Common myeloid progenitor, CD34-positive (primary cell): ENCODE measurements at regions not wholly inside any gene's neighbourhood (a gene's known extent, or its start where the extent isn't known, plus 50 kb on each side); places are given as distances from the start of the nearest gene placed in this dataset.

Source experiments
- CTCF ChIA-PET: fragments of 350-600 bp; sonication (Branson Sonifier 250); formaldehyde crosslinking; loops from one replicate; lab custom pipeline; 2021; ENCODE audit warnings: antibody characterized with exemption; lab: Charles Lee
- POLR2A ChIA-PET: fragments of 350-600 bp; sonication (Branson Sonifier 250); formaldehyde crosslinking; loops from one replicate; lab custom pipeline; 2021; ENCODE audit warnings: antibody characterized with exemption; lab: Charles Lee
- DNase-seq, 3 donors: peaks; one replicate each; pipeline versions ENCODE4 v3.0.0 to v3.0.0-alpha.2; 2013
- H3K27ac ChIP-seq, 2 experiments: 1 replicate in 1 of 2; 2 replicates in 1 of 2; pipeline ENCODE4 v1.7.0; 2013; ENCODE audit warnings: inconsistent platforms in 2 of 2, low read length in 2 of 2, mild to moderate bottlenecking in 2 of 2, low read depth in 1 of 2, moderate library complexity in 1 of 2; ENCODE audit not compliant: severe bottlenecking in 2 of 2, insufficient read depth in 1 of 2, poor library complexity in 1 of 2
- H3K27me3 ChIP-seq, 5 experiments: replicated peaks in 2 of 5; 1 replicate in 3 of 5; 2 replicates in 2 of 5; pipeline versions ENCODE4 v1.6.1 to v1.7.0; 2013; ENCODE audit warnings: low read length in 4 of 5, mild to moderate bottlenecking in 2 of 5, moderate library complexity in 2 of 5, inconsistent platforms in 1 of 5; ENCODE audit not compliant: insufficient read depth in 5 of 5, control insufficient read depth in 4 of 5
- H3K36me3 ChIP-seq, 4 experiments: 1 replicate in 2 of 4; 2 replicates in 2 of 4; pipeline versions ENCODE4 v1.6.1 to v1.7.0; 2013; ENCODE audit warnings: low read length in 3 of 4, control low read depth in 1 of 4, mild to moderate bottlenecking in 1 of 4; ENCODE audit not compliant: control insufficient read depth in 4 of 4, insufficient read depth in 4 of 4
- H3K4me1 ChIP-seq, 4 experiments: 1 replicate in 3 of 4; 2 replicates in 1 of 4; pipeline versions ENCODE4 v1.6.1 to v1.7.1; 2013; ENCODE audit warnings: low read length in 3 of 4, mild to moderate bottlenecking in 3 of 4, control low read depth in 1 of 4, inconsistent platforms in 1 of 4, moderate library complexity in 1 of 4; ENCODE audit not compliant: control insufficient read depth in 4 of 4, insufficient read depth in 4 of 4; ENCODE audit errors: control extremely low read depth in 1 of 4
- H3K4me3 ChIP-seq, 7 experiments: 1 replicate in 4 of 7; 2 replicates in 3 of 7; pipeline versions ENCODE4 v1.5.1 to v1.7.0; 2013; ENCODE audit warnings: mild to moderate bottlenecking in 7 of 7, low read length in 6 of 7, moderate library complexity in 6 of 7, inconsistent platforms in 2 of 7, low read depth in 2 of 7, control low read depth in 1 of 7; ENCODE audit not compliant: insufficient read depth in 4 of 7, control insufficient read depth in 1 of 7; ENCODE audit errors: extremely low read depth in 1 of 7
- H3K9me3 ChIP-seq, 5 experiments: 1 replicate in 4 of 5; 2 replicates in 1 of 5; pipeline versions ENCODE4 v1.6.1 to v1.7.1; 2013; ENCODE audit warnings: low read length in 4 of 5, mild to moderate bottlenecking in 2 of 5, inconsistent platforms in 1 of 5, low read depth in 1 of 5, moderate library complexity in 1 of 5; ENCODE audit not compliant: control insufficient read depth in 4 of 5, insufficient read depth in 2 of 5; ENCODE audit errors: control extremely low read depth in 1 of 5
- WGBS: methylation state at CpG from one replicate; pipeline ENCODE4 v1.1.5; 2013; ENCODE audit not compliant: insufficient coverage; 5-methylcytosine and 5-hydroxymethylcytosine counted together

DNA sequence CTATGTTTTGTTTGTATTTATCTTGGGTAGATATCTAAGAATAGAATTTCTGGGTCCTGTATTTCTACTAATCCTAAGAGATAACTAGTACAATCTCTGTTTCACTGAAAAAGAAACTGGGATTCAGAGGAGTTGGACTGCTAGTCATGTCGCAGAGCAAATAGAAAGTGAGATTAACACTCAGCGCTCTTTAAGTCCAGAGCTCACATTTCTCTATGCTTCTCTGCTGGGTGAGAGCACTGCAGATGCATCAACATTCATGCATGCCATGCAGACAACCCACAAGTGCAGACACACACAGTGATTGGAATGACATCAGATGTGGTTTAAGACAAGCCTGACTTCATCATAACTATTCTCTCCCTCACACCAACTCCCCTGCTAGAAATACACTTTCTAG is 563.8 kb downstream of the TDRD15 start:
- Histone ChIP-seq H3K4me1 (no peaks in the 10 kb centered on the region), H3K4me3 (no peak overlapping the region), H3K27me3 (no peaks in the 10 kb centered on the region), H3K27ac (no peak overlapping the region), H3K9me3 (no peaks in the 10 kb centered on the region), H3K36me3 (no peaks in the 10 kb centered on the region)
- POLR2A ChIA-PET, result no interaction called here
- no peak for DNase-seq
- CTCF ChIA-PET, result no interaction called here
- whole genome bisulfite sequencing, result 100% methylated on average over 2 of the region's 2 CpGs

DNA sequence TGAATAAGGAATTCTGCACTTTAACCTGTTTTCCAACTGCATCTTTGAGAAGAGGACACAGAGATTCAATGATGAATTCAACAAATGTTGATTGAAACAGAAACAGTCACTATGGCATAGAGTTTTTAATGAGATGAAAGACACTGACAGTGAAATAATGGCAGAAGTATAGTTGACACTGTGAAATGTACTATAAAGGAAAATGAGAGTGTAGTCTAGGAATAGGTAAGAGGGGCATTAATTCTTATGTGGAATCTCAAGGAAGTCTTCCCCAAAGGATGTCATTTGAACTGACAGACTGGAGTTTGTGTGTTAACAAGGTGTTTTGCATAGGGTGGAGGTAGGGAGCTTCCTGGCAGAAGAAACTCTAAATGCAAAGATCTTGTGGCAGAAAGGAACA is 566.2 kb downstream of the TDRD15 start:
- ChIA-PET CTCF (no interaction called here), POLR2A (no interaction called here)

DNA sequence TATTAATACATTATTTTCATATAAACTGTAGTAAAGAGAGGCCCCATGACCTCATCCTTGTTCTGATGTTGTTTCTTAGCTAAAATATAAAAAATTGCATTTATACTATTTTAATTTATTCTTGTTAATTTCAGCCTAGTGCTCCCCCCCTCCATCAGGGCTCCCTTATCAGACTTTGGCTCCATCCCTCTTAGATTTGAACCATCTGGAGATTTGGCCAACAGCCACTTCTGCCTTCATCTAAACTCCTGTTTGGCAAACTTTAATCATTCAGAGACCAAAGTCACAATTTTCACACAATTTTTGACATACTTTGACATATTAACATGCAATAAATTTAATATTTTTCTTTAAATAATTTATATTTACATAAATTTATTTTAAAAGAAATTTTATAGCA is 569.3 kb downstream of the TDRD15 start:
- DNase-seq, result no peak
- ChIA-PET POLR2A (no interaction called here), CTCF (no interaction called here)
- Histone ChIP-seq H3K36me3 (no peaks in the 10 kb centered on the region), H3K27ac (no peak overlapping the region), H3K9me3 (no peaks in the 10 kb centered on the region), H3K27me3 (no peaks in the 10 kb centered on the region), H3K4me1 (no peaks in the 10 kb centered on the region), H3K4me3 (no peak overlapping the region)

More for the DNA sequence above, 566.2 kb downstream of the TDRD15 start:
- H3K4me1 ChIP-seq, result no peaks in the 10 kb centered on the region
- DNase-seq, result no peak
- H3K36me3 ChIP-seq, result no peaks in the 10 kb centered on the region
- no peak overlapping the region for H3K4me3 ChIP-seq
- H3K27me3 ChIP-seq, result no peaks in the 10 kb centered on the region
- no peak overlapping the region for H3K27ac ChIP-seq
- H3K9me3 ChIP-seq, result no peaks in the 10 kb centered on the region

DNA sequence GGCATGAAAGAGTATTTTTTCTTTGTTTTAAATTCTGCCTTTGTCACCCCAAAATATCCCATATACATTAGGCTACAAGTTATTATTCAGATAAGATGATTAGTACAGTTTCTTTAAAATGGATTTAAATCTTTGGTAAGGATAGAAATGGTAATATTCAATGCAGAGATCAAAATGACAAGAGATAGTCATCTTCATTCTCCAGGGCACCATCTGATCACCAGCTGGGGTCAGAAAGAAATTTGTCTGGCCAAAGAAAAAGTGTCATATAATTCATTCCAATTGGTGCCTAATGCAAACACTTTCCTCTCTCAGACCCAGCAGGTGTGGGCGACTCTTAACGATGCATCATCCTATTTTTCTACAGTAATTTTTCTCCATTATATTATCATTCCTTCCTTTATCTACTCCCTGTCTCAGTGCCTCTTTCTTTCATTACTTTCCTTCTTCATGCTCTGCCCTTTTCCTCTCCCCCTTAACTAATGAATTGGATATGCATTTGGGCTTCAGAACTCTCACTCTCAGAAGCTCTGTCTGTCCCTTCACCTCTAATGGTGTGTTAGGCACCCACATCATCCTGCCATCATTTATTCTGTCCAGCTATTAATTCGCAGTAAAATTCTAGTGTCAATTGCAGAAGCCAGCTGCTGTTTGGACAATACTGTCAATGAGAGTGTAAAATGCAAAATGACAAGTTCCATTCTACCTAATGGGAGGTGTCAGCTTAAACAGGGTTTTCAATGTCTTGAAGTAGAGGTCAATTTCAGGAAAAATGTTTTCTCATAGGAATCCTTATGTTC is 570.5 kb downstream of the TDRD15 start:
- 97% methylated on average over 3 of the region's 3 CpGs for WGBS
- Histone ChIP-seq H3K4me3 (no peak overlapping the region), H3K4me1 (no peaks in the 10 kb centered on the region), H3K36me3 (no peaks in the 10 kb centered on the region), H3K9me3 (no peaks in the 10 kb centered on the region), H3K27ac (no peak overlapping the region), H3K27me3 (no peaks in the 10 kb centered on the region)
- ChIA-PET POLR2A (no interaction called here), CTCF (no interaction called here)
- DNase-seq, result no peak

DNA sequence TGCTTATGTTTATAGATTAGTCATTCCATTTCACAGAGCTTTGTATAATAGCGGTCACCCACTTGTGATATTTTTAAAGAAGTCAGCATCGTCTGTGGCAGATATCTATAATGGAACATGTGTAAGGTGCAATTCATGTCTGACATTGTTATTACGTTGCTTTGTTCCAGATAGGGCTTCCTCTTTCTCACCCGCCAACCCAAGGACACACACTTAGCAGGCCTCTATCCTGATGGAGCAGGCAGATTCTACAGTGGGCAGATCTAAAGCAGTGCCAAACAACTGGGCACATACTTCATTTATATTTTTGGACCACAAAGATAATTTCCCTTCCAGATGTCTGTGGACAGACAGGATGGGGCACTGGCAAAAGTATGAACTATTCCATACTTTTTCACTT is 573.1 kb downstream of the TDRD15 start:
- no peak overlapping the region for H3K27ac ChIP-seq
- no peak overlapping the region for H3K4me3 ChIP-seq
- no peaks in the 10 kb centered on the region for H3K9me3 ChIP-seq
- ChIA-PET POLR2A (no interaction called here), CTCF (no interaction called here)
- 77% methylated on average over 4 of the region's 4 CpGs for WGBS
- H3K4me1 ChIP-seq, result no peaks in the 10 kb centered on the region
- no peaks in the 10 kb centered on the region for H3K27me3 ChIP-seq
- no peaks in the 10 kb centered on the region for H3K36me3 ChIP-seq
- DNase-seq, result no peak

DNA sequence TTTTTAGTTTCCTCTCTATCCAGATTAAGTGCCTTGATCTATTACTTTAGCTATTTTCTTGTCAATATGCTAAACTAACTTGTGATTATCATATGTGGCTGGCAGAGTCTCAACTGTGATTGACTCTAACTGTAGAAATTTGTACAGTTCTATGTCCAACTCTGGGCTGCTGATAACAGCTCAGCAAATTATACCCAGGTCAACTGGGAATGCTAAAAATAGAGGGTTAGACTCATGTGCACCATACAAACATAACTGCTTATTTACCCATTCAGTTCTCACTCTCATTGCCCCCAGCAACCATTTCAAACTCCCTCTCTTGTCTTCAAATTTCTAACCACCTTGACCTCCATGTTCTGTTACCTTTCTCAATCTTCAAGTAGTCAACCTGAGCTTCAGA is 576.9 kb downstream of the TDRD15 start:
- CTCF ChIA-PET, result no interaction called here
- Histone ChIP-seq H3K4me1 (no peaks in the 10 kb centered on the region), H3K4me3 (no peak overlapping the region), H3K27ac (no peak overlapping the region), H3K9me3 (no peaks in the 10 kb centered on the region), H3K27me3 (no peaks in the 10 kb centered on the region), H3K36me3 (no peaks in the 10 kb centered on the region)
- no peak for DNase-seq
- POLR2A ChIA-PET, result no interaction called here

DNA sequence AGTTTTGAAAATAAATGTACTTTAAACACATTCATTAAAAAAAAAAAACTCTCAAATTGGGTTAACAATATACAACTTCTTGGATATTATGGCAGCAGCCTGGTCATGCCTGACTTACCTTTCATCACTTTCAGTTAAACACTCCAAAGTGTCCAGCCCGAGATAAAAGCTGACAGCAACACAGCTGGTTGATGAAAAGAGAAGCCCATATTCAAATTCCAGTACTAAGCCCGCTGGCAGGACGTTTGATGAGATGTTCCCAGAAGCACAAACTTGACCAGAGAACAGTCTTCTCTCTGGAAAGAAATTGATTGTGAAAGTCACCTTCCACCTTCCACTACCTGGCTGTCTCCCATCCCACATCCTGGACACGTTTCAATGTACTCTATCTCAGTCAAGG is 586.3 kb downstream of the TDRD15 start:
- no peak for DNase-seq

More for the DNA sequence above, 586.3 kb downstream of the TDRD15 start:
- 77% methylated on average over 4 of the region's 4 CpGs for WGBS
- Histone ChIP-seq H3K27me3 (no peaks in the 10 kb centered on the region), H3K36me3 (no peaks in the 10 kb centered on the region), H3K9me3 (no peaks in the 10 kb centered on the region), H3K4me1 (no peaks in the 10 kb centered on the region), H3K27ac (no peak overlapping the region), H3K4me3 (no peak overlapping the region)
- ChIA-PET POLR2A (no interaction called here), CTCF (interaction anchor here (0.7 kb wide), 1 partner anchor 1889 kb away, joined by 3 read pairs; no protein-coding TSS in a partner anchor)
